Heart left ventricle (tissue), 16 donors: ENCODE measurements at regions not wholly inside any gene's neighbourhood (a gene's known extent, or its start where the extent isn't known, plus 50 kb on each side); places are given as distances from the start of the nearest gene placed in this dataset.

Source experiments
- ATAC-seq, 4 donors: fragments of 200-7000 bp; cut with Tn5 transposase; one replicate each; pipeline ENCODE4 v1.9.1; 2020 to 2022; ENCODE audit warnings: moderate library complexity in 4 of 4, mild to moderate bottlenecking in 3 of 4, moderate number of reproducible peaks in 1 of 4
- DNase-seq, 5 donors: peaks; one replicate each; pipeline ENCODE4 v3.0.0-alpha.2; 2020
- H3K27ac ChIP-seq, 12 donors: fragments of 200-600 bp; sonication (generic) in 4 of 12; one replicate each; pipeline versions ENCODE4 v1.5.0 to v1.8.0; 2016 to 2022; ENCODE audit warnings: mild to moderate bottlenecking in 2 of 12
- H3K27me3 ChIP-seq, 9 donors: fragments of 200-600 bp; sonication (generic) in 2 of 9; one replicate each; pipeline versions ENCODE4 v1.5.1 to v1.8.0; 2016 to 2022; ENCODE audit warnings: mild to moderate bottlenecking in 3 of 9
- H3K36me3 ChIP-seq, 9 donors: fragments of 200-600 bp; sonication (generic) in 2 of 9; one replicate each; pipeline versions ENCODE4 v1.5.0 to v1.8.0; 2018 to 2022; ENCODE audit warnings: mild to moderate bottlenecking in 2 of 9
- H3K4me1 ChIP-seq, 12 donors: fragments of 200-600 bp; sonication (generic) in 4 of 12; one replicate each; pipeline versions ENCODE4 v1.5.0 to v1.8.0; 2016 to 2022; ENCODE audit warnings: mild to moderate bottlenecking in 3 of 12
- H3K4me3 ChIP-seq, 12 donors: fragments of 200-600 bp; sonication (generic) in 4 of 12; one replicate each; pipeline versions ENCODE4 v1.5.0 to v1.8.0; 2017 to 2022; ENCODE audit warnings: mild to moderate bottlenecking in 9 of 12, moderate library complexity in 4 of 12
- H3K9me3 ChIP-seq, 12 donors: fragments of 200-600 bp; sonication (generic) in 4 of 12; one replicate each; pipeline versions ENCODE4 v1.5.0 to v1.8.0; 2016 to 2022; ENCODE audit warnings: mild to moderate bottlenecking in 1 of 12
- POLR2A ChIP-seq, 2 donors: fragments of 450-650 bp; IDR thresholded peaks; one replicate each; pipeline ENCODE4 v1.6.1; 2017; ENCODE audit warnings: antibody characterized with exemption in 2 of 2, mild to moderate bottlenecking in 2 of 2, moderate library complexity in 2 of 2
- WGBS, 4 donors: extraction: QIAGEN DNeasy Blood & Tissue Kit in 2 of 4; methylation state at CpG; one replicate each; pipeline versions ENCODE4 v1.1.5 to v1.1.7; 2013 to 2018; 5-methylcytosine and 5-hydroxymethylcytosine counted together
- intact Hi-C, 10 donors: fragments of 100-400 bp; cut with DNase I; formaldehyde crosslinking; loops; one replicate each; pipeline versions ENCODE4 v1.11.1 to v1.14.2; 2022
- TF ChIP-seq, protein P1 (sequence below), 12 donors: fragments of 200-600 bp; sonication (generic) in 4 of 12; IDR thresholded peaks; one replicate each; pipeline versions ENCODE4 v1.5.0 to v1.8.0; 2018 to 2022; ENCODE audit warnings: antibody characterized with exemption in 12 of 12, mild to moderate bottlenecking in 5 of 12
- donor health status: ischemic (EF 13 %, LVEDD 7.1; RV severe dilation, severe dysfunction).
- donor health status: healthy with polysubstance abuse.
- donor health status: DM: no; HTN: yes; CAD: no.
- donor health status: DM: no; HTN: no; CAD: no.
- donor health status: ischemic (EF 25% LVEDD 6.9; RV normal size, moderate dysfunction).
- donor health status: ischemic (EF 25% LVEDD 5.7; RV mildly dilated, moderate dysfunction).
- donor health status: healthy.
- donor health status: DM: yes; HTN: yes; CAD: no.
- donor health status: ischemic (EF 35%, LVEDD 5.7; RV mildly dilated, moderate dysfunction).
- donor health status: nonischemic (EF 11% LVEDD 7.7; RV severe dilation, severe dysfunction).
- donor health status: DM: yes; HTN: yes; CAD: no.
- donor health status: PGD.
- donor health status: ischemic (EF 29% LVEDD 5.4; RV normal size, mild dysfunction).
- donor health status: nonischemic (EF 23%, LVEDD 6.1; RV moderate dilation, normal function).

- ATAC-seq (no peak), DNase-seq (no peak)
- intact Hi-C loops = no loop called here
These were observed 1129.9 kb downstream of the TAF11L14 start for GRCh38 chr5:18764161-18764560.

DNA sequence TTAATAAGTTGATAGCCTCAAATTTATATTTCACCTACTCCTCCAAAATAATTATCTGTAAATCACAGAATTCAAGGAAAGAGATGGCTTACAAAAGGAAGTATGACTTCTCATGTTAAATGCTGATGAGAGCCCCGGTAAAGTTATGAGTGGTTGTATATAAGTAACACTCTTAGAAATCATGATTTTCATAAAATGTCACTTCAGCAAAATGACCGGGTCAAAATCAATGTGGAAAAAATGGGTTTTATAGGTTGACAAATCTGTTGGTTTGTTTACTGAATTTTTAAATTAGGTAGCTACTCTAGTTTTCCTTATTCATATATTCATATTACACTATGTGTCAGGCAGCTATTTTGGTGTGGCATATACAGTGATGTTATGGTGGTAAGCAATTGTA lies 1131.0 kb downstream of the TAF11L14 start:
- intact Hi-C loops = no loop called here
- TF ChIP-seq, protein P1, sequence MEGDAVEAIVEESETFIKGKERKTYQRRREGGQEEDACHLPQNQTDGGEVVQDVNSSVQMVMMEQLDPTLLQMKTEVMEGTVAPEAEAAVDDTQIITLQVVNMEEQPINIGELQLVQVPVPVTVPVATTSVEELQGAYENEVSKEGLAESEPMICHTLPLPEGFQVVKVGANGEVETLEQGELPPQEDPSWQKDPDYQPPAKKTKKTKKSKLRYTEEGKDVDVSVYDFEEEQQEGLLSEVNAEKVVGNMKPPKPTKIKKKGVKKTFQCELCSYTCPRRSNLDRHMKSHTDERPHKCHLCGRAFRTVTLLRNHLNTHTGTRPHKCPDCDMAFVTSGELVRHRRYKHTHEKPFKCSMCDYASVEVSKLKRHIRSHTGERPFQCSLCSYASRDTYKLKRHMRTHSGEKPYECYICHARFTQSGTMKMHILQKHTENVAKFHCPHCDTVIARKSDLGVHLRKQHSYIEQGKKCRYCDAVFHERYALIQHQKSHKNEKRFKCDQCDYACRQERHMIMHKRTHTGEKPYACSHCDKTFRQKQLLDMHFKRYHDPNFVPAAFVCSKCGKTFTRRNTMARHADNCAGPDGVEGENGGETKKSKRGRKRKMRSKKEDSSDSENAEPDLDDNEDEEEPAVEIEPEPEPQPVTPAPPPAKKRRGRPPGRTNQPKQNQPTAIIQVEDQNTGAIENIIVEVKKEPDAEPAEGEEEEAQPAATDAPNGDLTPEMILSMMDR (IDR thresholded peaks at IDR 0.05) = no peak
- no peak for TF ChIP-seq POLR2A (IDR thresholded peaks at IDR 0.05)
- Histone ChIP-seq H3K36me3 (no peaks in the 10 kb centered on the region), H3K4me1 (no peaks in the 10 kb centered on the region), H3K9me3 (no peaks in the 10 kb centered on the region), H3K4me3 (no peak overlapping the region), H3K27me3 (no peaks in the 10 kb centered on the region), H3K27ac (no peak overlapping the region)
- 94 to 97% (median 96%) methylated on average over 2 of the region's 2 CpGs for WGBS, 4 donors
- no peak for DNase-seq
- ATAC-seq = no peak

More at GRCh38 chr5:18764161-18764560, 1129.9 kb downstream of the TAF11L14 start:
- no peak overlapping the region for H3K27ac ChIP-seq
- TF ChIP-seq, protein P1 (IDR thresholded peaks at IDR 0.05) = no peak
- TF ChIP-seq POLR2A (IDR thresholded peaks at IDR 0.05) = no peak
- no peak overlapping the region for H3K4me3 ChIP-seq
- H3K27me3 ChIP-seq = no peaks in the 10 kb centered on the region
- H3K36me3 ChIP-seq = no peaks in the 10 kb centered on the region
- H3K9me3 ChIP-seq = no peaks in the 10 kb centered on the region
- H3K4me1 ChIP-seq = no peaks in the 10 kb centered on the region

GRCh38 chr5:18771097-18771610 lies 1136.9 kb downstream of the TAF11L14 start:
- ATAC-seq (no peak), DNase-seq (no peak)
- H3K36me3 ChIP-seq = no peaks in the 10 kb centered on the region
- intact Hi-C loops = no loop called here
- no peak overlapping the region for H3K4me3 ChIP-seq
- H3K27ac ChIP-seq = no peak overlapping the region
- no peaks in the 10 kb centered on the region for H3K4me1 ChIP-seq
- 73 to 83% (median 77%) methylated on average over 6 of the region's 6 CpGs for WGBS, 4 donors
- no peaks in the 10 kb centered on the region for H3K9me3 ChIP-seq
- TF ChIP-seq POLR2A (IDR thresholded peaks at IDR 0.05) = no peak
- TF ChIP-seq, protein P1 (IDR thresholded peaks at IDR 0.05) = no peak
- H3K27me3 ChIP-seq = no peaks in the 10 kb centered on the region

DNA sequence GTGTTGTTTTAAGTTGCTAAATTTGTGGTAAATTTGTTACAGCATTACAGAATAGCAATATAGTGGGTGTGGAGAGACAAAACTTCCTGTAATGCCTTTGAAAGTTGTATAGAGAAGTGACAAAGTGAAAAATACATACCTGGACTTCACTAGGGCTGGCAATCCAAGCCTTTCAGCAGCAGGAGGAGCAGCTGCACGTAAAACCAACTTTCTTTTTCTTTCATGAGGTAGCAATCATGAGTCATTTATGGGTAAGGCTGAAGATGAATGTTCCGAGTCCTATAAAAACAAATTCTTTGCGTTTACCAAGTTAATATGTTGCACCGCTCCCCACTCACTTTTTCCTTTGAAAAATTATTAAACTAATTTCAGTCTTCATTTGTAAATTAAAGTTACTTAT lies 1138.2 kb downstream of the TAF11L14 start:
- ATAC-seq (no peak), DNase-seq (no peak)
- Histone ChIP-seq H3K4me3 (no peak overlapping the region), H3K9me3 (no peaks in the 10 kb centered on the region), H3K36me3 (no peaks in the 10 kb centered on the region), H3K4me1 (no peaks in the 10 kb centered on the region), H3K27ac (no peak overlapping the region), H3K27me3 (no peaks in the 10 kb centered on the region)
- WGBS, 4 donors = 61 to 66% (median 63%) methylated on average over 4 of the region's 4 CpGs
- no peak for TF ChIP-seq POLR2A (IDR thresholded peaks at IDR 0.05)
- TF ChIP-seq, protein P1 (IDR thresholded peaks at IDR 0.05) = no peak
- intact Hi-C loops = no loop called here
